IMR-90 (cell line): ENCODE measurements at regions not wholly inside any gene's neighbourhood (a gene's known extent, or its start where the extent isn't known, plus 50 kb on each side); places are given as distances from the start of the nearest gene placed in this dataset.

Experiments
- ATAC-seq: fragments of 200-7000 bp; cut with Tn5 transposase; 2 replicates; pipeline ENCODE4 v1.9.1; 2020; ENCODE audit warnings: low read depth, mild to moderate bottlenecking, moderate library complexity
- BruUV-seq: library from RNA; stranded (reverse); fragments of 400-500 nt; replicated peaks from 2 replicates; lab custom pipeline; 2021; lab: Mats Ljungman, UMichigan
- CTCF ChIA-PET: fragments of 300-600 bp; formaldehyde crosslinking; extraction: SDS; loops from one replicate; lab custom pipeline; 2021; ENCODE audit warnings: antibody characterized with exemption; lab: Yijun Ruan, JAX
- POLR2A ChIA-PET: fragments of 300-600 bp; sonication (Branson Sonifier 250); formaldehyde crosslinking; loops from one replicate; lab custom pipeline; 2022; ENCODE audit warnings: antibody characterized with exemption; ENCODE audit not compliant: unreplicated experiment; lab: Charles Lee
- DNase-seq: peaks from one replicate; pipeline ENCODE4 v3.0.0; 2013
- H2AFZ ChIP-seq: replicated peaks from 2 replicates; pipeline ENCODE3; 2013; ENCODE audit warnings: low read length, mild to moderate bottlenecking; ENCODE audit not compliant: poor library complexity
- H2AK5ac ChIP-seq: 2 replicates; pipeline ENCODE4 v1.6.1; 2013; ENCODE audit warnings: low read depth, low read length, inconsistent platforms
- H2AK9ac ChIP-seq: replicated peaks from 2 replicates; pipeline ENCODE3; 2013; ENCODE audit warnings: mild to moderate bottlenecking, low read depth, low read length, moderate library complexity; ENCODE audit not compliant: poor library complexity
- H2BK120ac ChIP-seq: 2 replicates; pipeline ENCODE4 v1.6.1; 2013; ENCODE audit warnings: low read depth, low read length, inconsistent platforms
- H2BK15ac ChIP-seq: 3 replicates; pipeline ENCODE4 v1.6.1; 2013; ENCODE audit warnings: low read depth, low read length, inconsistent platforms
- H2BK20ac ChIP-seq: 2 replicates; pipeline ENCODE4 v1.6.1; 2013; ENCODE audit warnings: low read depth, mild to moderate bottlenecking, inconsistent platforms, low read length, moderate library complexity
- H2BK5ac ChIP-seq: 2 replicates; pipeline ENCODE4 v1.6.1; 2013; ENCODE audit warnings: mild to moderate bottlenecking, low read depth, low read length, inconsistent platforms; ENCODE audit not compliant: poor library complexity, severe bottlenecking
- H3K14ac ChIP-seq: replicated peaks from 2 replicates; pipeline ENCODE4 v1.6.1; 2013; ENCODE audit warnings: low read depth, low read length, inconsistent platforms
- H3K18ac ChIP-seq: 2 replicates; pipeline ENCODE4 v1.6.1; 2013; ENCODE audit warnings: low read depth, low read length, control low read depth
- H3K23ac ChIP-seq: 2 replicates; pipeline ENCODE4 v1.6.1; 2013; ENCODE audit warnings: low read depth, low read length, inconsistent platforms
- H3K27ac ChIP-seq: 2 replicates; pipeline ENCODE4 v1.5.1; 2013; ENCODE audit warnings: mild to moderate bottlenecking, control low read depth, low read length; ENCODE audit not compliant: insufficient read depth
- H3K27me3 ChIP-seq: 2 replicates; pipeline ENCODE4 v1.6.1; 2013; ENCODE audit warnings: low read length; ENCODE audit not compliant: control insufficient read depth, insufficient read depth
- H3K36me3 ChIP-seq: 2 replicates; pipeline ENCODE4 v1.6.1; 2013; ENCODE audit warnings: low read length, mixed read lengths; ENCODE audit not compliant: control insufficient read depth, insufficient read depth
- H3K4ac ChIP-seq: 2 replicates; pipeline ENCODE4 v1.6.1; 2013; ENCODE audit warnings: low read depth, low read length, inconsistent platforms
- H3K4me1 ChIP-seq: 2 replicates; pipeline ENCODE4 v1.6.1; 2013; ENCODE audit warnings: low read length, mixed read lengths; ENCODE audit not compliant: control insufficient read depth, insufficient read depth
- H3K4me2 ChIP-seq: 2 replicates; pipeline ENCODE4 v1.6.1; 2013; ENCODE audit warnings: low read depth, mild to moderate bottlenecking, control low read depth, low read length, moderate library complexity
- H3K4me3 ChIP-seq: 2 replicates; pipeline ENCODE4 v1.5.1; 2013; ENCODE audit warnings: low read depth, mild to moderate bottlenecking, control low read depth, low read length, moderate library complexity; ENCODE audit not compliant: insufficient read depth
- H3K56ac ChIP-seq: 2 replicates; pipeline ENCODE4 v1.6.1; 2013; ENCODE audit warnings: low read length, inconsistent platforms; ENCODE audit not compliant: insufficient read depth; ENCODE audit errors: extremely low read depth
- H3K79me1 ChIP-seq, 2 experiments: 2 replicates each; pipeline ENCODE4 v1.6.1; 2013; ENCODE audit warnings: low read length in 2 of 2, inconsistent platforms in 1 of 2, low read depth in 1 of 2
- H3K9ac ChIP-seq: 2 replicates; pipeline ENCODE4 v1.6.1; 2013; ENCODE audit warnings: low read depth, low read length, control low read depth
- H3K9me1 ChIP-seq: 2 replicates; pipeline ENCODE4 v1.6.1; 2013; ENCODE audit warnings: low read length, inconsistent platforms; ENCODE audit not compliant: insufficient read depth
- H3K9me3 ChIP-seq: 2 replicates; pipeline ENCODE4 v1.6.1; 2013; ENCODE audit warnings: low read length; ENCODE audit not compliant: control insufficient read depth, insufficient read depth
- H4K20me1 ChIP-seq: 2 replicates; pipeline ENCODE4 v1.6.1; 2013; ENCODE audit warnings: low read length, inconsistent platforms; ENCODE audit not compliant: insufficient read depth
- H4K5ac ChIP-seq: 2 replicates; pipeline ENCODE4 v1.6.1; 2013; ENCODE audit warnings: mild to moderate bottlenecking, low read depth, low read length, control low read depth
- H4K8ac ChIP-seq, 2 experiments: 2 replicates each; pipeline ENCODE4 v1.6.1; 2013; ENCODE audit warnings: low read depth in 2 of 2, low read length in 2 of 2, control low read depth in 1 of 2, inconsistent platforms in 1 of 2
- H4K91ac ChIP-seq: 2 replicates; pipeline ENCODE4 v1.6.1; 2013; ENCODE audit warnings: low read depth, low read length, inconsistent platforms; ENCODE audit not compliant: insufficient read depth
- BHLHE40 ChIP-seq: fragments of 150-350 bp; IDR thresholded peaks from 2 replicates; pipeline ENCODE4 v1.6.1; 2016; ENCODE audit warnings: mild to moderate bottlenecking, low read depth, low read length
- CEBPB ChIP-seq: IDR thresholded peaks from 2 replicates; pipeline ENCODE4 v1.6.1; 2012; ENCODE audit warnings: low read depth, low read length, improper control_type of control experiment
- FOS ChIP-seq: fragments of 150-350 bp; IDR thresholded peaks from 2 replicates; pipeline ENCODE4 v1.6.1; 2016; ENCODE audit warnings: low read depth, low read length
- MAZ ChIP-seq: IDR thresholded peaks from 2 replicates; pipeline ENCODE4 v1.6.1; 2012; ENCODE audit warnings: low read depth, mild to moderate bottlenecking, low read length, improper control_type of control experiment, moderate library complexity, borderline replicate concordance
- RAD21 ChIP-seq: IDR thresholded peaks from 2 replicates; pipeline ENCODE4 v1.6.1; 2012; ENCODE audit warnings: low read length, improper control_type of control experiment
- SMC3 ChIP-seq: fragments of 150-350 bp; IDR thresholded peaks from 2 replicates; pipeline ENCODE4 v1.6.1; 2016; ENCODE audit warnings: low read depth, mild to moderate bottlenecking, antibody characterized with exemption, low read length, moderate library complexity
- WGBS, 2 experiments: methylation state at CpG; one replicate each; pipeline versions ENCODE4 v1.1.5 to v1.1.7; 2013; ENCODE audit warnings: missing lambda C conversion rate in 2 of 2; ENCODE audit not compliant: insufficient read length in 1 of 2; ENCODE audit errors: extremely low coverage in 2 of 2; 5-methylcytosine and 5-hydroxymethylcytosine counted together
- dilution Hi-C: fragments of 300-500 bp; cut with HindIII; formaldehyde crosslinking; loops from one replicate; pipeline ENCODE4 v1.14.3; 2018; ENCODE audit warnings: low sequenced_read_pairs; ENCODE audit not compliant: unreplicated experiment
- in situ Hi-C: fragments of 300-500 bp; cut with MboI; formaldehyde crosslinking; loops from 3 replicates; pipeline ENCODE4 v1.14.3; 2019; ENCODE audit warnings: low sequenced_read_pairs, inconsistent platforms, mixed read lengths
- intact Hi-C: fragments of 100-400 bp; cut with micrococcal nuclease; formaldehyde crosslinking; loops from 2 replicates; pipeline ENCODE4 v1.10.0; 2022

DNA sequence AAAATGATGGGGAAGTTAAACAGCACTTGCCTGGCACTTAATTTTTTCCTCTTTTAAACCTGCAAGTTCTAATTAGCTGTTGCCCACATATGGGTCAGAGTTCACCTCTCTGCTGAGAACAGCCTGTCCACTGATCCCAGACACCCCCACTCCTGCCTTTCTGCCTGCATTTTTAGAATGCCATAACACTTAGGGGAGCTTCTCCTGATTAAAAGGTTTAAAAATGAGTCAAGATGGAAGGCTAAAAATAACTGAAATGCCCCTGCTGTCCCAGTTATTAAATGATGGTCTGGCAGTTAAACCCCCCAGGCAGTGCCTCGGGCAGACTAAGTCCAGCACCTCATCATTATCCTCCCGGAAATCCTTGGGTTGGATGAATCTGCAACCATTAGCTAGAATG is 913.6 kb upstream of the ARPP21 start:
- intact Hi-C loops = no loop called here
- no CpG with 5 or more reads among the region's 2 CpGs for WGBS, 2 experiments
- no TSS peak for BruUV-seq

More for the DNA sequence above, 913.6 kb upstream of the ARPP21 start:
- Histone ChIP-seq H2BK120ac (no peak overlapping the region), H4K91ac (no peak overlapping the region), H3K9ac (no peak overlapping the region), H2BK15ac (no peak overlapping the region), H3K79me1 (no peaks in the 10 kb centered on the region), H2AK9ac (no peak overlapping the region), H3K4me2 (no peak overlapping the region), H4K5ac (no peak overlapping the region), H3K27ac (no peak overlapping the region), H3K27me3 (no peaks in the 10 kb centered on the region), H4K8ac (no peak overlapping the region), H3K14ac (no peak overlapping the region), H2BK5ac (no peak overlapping the region), H3K23ac (no peak overlapping the region), H2AK5ac (no peak overlapping the region), H3K36me3 (no peaks in the 10 kb centered on the region), H2BK20ac (no peak overlapping the region), H3K9me1 (no peaks in the 10 kb centered on the region), H4K20me1 (no peaks in the 10 kb centered on the region), H3K9me3 (0 out of 2 replicates have a peak, but pooled peaks cover 2% of the 10 kb centered on the region), H3K18ac (no peak overlapping the region), H3K4me3 (no peak overlapping the region), H3K56ac (no peak overlapping the region), H3K4ac (no peak overlapping the region), H3K4me1 (no peaks in the 10 kb centered on the region), H2AFZ (no peak overlapping the region)
- ChIA-PET CTCF (no interaction called here), POLR2A (no interaction called here)
- dilution Hi-C loops = no loop called here
- DNase-seq = no peak
- no peak for ATAC-seq
- TF ChIP-seq RAD21 (no peak), CEBPB (no peak), MAZ (no peak), BHLHE40 (no peak), FOS (no peak), SMC3 (no peak)
- in situ Hi-C loops = no loop called here
